Type B pancreatic cell (in vitro differentiated cells): ENCODE measurements at regions not wholly inside any gene's neighbourhood (a gene's known extent, or its start where the extent isn't known, plus 50 kb on each side); places are given as distances from the start of the nearest gene placed in this dataset.

Experiments
- DNase-seq: peaks from one replicate; pipeline ENCODE4 v3.0.0; 2021; ENCODE audit warnings: mixed read lengths; ENCODE audit not compliant: unreplicated experiment; ENCODE audit errors: extremely low spot score
- H3K27ac Mint-ChIP-seq: 2 replicates; pipeline ENCODE4 v1.8.0; 2021; ENCODE audit warnings: mild to moderate bottlenecking, mixed read lengths
- H3K27me3 Mint-ChIP-seq: 2 replicates; pipeline ENCODE4 v1.8.0; 2021; ENCODE audit warnings: mixed read lengths
- H3K36me3 Mint-ChIP-seq: 2 replicates; pipeline ENCODE4 v1.8.0; 2021; ENCODE audit warnings: mixed read lengths
- H3K4me1 Mint-ChIP-seq: one replicate; pipeline ENCODE4 v1.8.0; 2021; ENCODE audit warnings: mixed read lengths; ENCODE audit not compliant: unreplicated experiment
- H3K4me3 Mint-ChIP-seq: 2 replicates; pipeline ENCODE4 v1.8.0; 2021; ENCODE audit warnings: mild to moderate bottlenecking, mixed read lengths
- H3K9me3 Mint-ChIP-seq: 2 replicates; pipeline ENCODE4 v1.8.0; 2021; ENCODE audit warnings: mixed read lengths
- CTCF ChIP-seq: fragments of 200-600 bp; sonication (generic); conservative IDR thresholded peaks from 2 replicates; pipeline ENCODE4 v1.5.0; 2021; ENCODE audit warnings: antibody characterized with exemption, mild to moderate bottlenecking

- no peak overlapping the region for H3K4me3 Mint-ChIP-seq
- no peaks in the 10 kb centered on the region for H3K4me1 Mint-ChIP-seq
- H3K27ac Mint-ChIP-seq: no peak overlapping the region
- H3K9me3 Mint-ChIP-seq: no peaks in the 10 kb centered on the region
- no peaks in the 10 kb centered on the region for H3K27me3 Mint-ChIP-seq
- DNase-seq: peak; percentile 76
- H3K36me3 Mint-ChIP-seq: no peaks in the 10 kb centered on the region
- TF ChIP-seq CTCF: peak; percentile 94
Measured at GRCh38 chr5:152142840-152143469, 218.3 kb upstream of the GLRA1 start.

GRCh38 chr5:152140347-152140746 lies 215.7 kb upstream of the GLRA1 start:
- Mint-ChIP-seq H3K4me3 (no peak overlapping the region), H3K4me1 (no peaks in the 10 kb centered on the region), H3K27me3 (peaks cover 5% of the 10 kb centered on the region), H3K27ac (no peak overlapping the region), H3K9me3 (no peaks in the 10 kb centered on the region), H3K36me3 (no peaks in the 10 kb centered on the region)
- TF ChIP-seq CTCF: no peak
- DNase-seq: no peak

GRCh38 chr5:152137063-152137462 lies 212.4 kb upstream of the GLRA1 start:
- no peaks in the 10 kb centered on the region for H3K36me3 Mint-ChIP-seq
- no peaks in the 10 kb centered on the region for H3K9me3 Mint-ChIP-seq
- no peaks in the 10 kb centered on the region for H3K4me1 Mint-ChIP-seq
- no peak overlapping the region for H3K4me3 Mint-ChIP-seq
- no peak for TF ChIP-seq CTCF
- H3K27ac Mint-ChIP-seq: no peak overlapping the region
- peaks cover 9% of the 10 kb centered on the region for H3K27me3 Mint-ChIP-seq
- DNase-seq: no peak

- Mint-ChIP-seq H3K4me1 (no peaks in the 10 kb centered on the region), H3K36me3 (no peaks in the 10 kb centered on the region), H3K9me3 (no peaks in the 10 kb centered on the region), H3K27me3 (peaks cover 9% of the 10 kb centered on the region), H3K4me3 (no peak overlapping the region), H3K27ac (no peak overlapping the region)
- DNase-seq: no peak
- no peak for TF ChIP-seq CTCF
Measured at GRCh38 chr5:152136321-152136720, 211.7 kb upstream of the GLRA1 start.

GRCh38 chr5:152135827-152136226 lies 211.2 kb upstream of the GLRA1 start:
- H3K4me3 Mint-ChIP-seq: no peak overlapping the region
- H3K4me1 Mint-ChIP-seq: no peaks in the 10 kb centered on the region
- no peak for TF ChIP-seq CTCF
- peaks cover 9% of the 10 kb centered on the region for H3K27me3 Mint-ChIP-seq
- no peak overlapping the region for H3K27ac Mint-ChIP-seq
- H3K9me3 Mint-ChIP-seq: no peaks in the 10 kb centered on the region
- no peaks in the 10 kb centered on the region for H3K36me3 Mint-ChIP-seq
- no peak for DNase-seq

- TF ChIP-seq CTCF: no peak
- Mint-ChIP-seq H3K27ac (no peak overlapping the region), H3K4me3 (no peak overlapping the region), H3K36me3 (no peaks in the 10 kb centered on the region), H3K27me3 (no peaks in the 10 kb centered on the region), H3K4me1 (no peaks in the 10 kb centered on the region), H3K9me3 (no peaks in the 10 kb centered on the region)
- DNase-seq: no peak
Measured at GRCh38 chr5:152125661-152126205, 201.1 kb upstream of the GLRA1 start.
